ENCODE measurements at regions not wholly inside any gene's neighbourhood (a gene's known extent, or its start where the extent isn't known, plus 50 kb on each side); places are given as distances from the start of the nearest gene placed in this dataset.

GRCh38 chr10:62666275-62666674, 138.2 kb upstream of the ADO start:
- no peak overlapping the region for H3K27ac Mint-ChIP-seq

GRCh38 chr10:62669341-62669740, 135.2 kb upstream of the ADO start:
- H3K27me3 Mint-ChIP-seq (ENCODE audit: insufficient read depth, low read depth), result peaks cover 8% of the 10 kb centered on the region
- no peak for DNase-seq (ENCODE audit: low spot score)

More at GRCh38 chr10:62666275-62666674, 138.2 kb upstream of the ADO start:
- Histone ChIP-seq H3K4me2 (no peak overlapping the region), H3K27me3 (no peaks in the 10 kb centered on the region), H3F3A (ENCODE audit: low read depth) (no peaks in the 10 kb centered on the region), H3K4me3 (no peak overlapping the region), H3K9ac (no peak overlapping the region), H3K9me3 (ENCODE audit: low read depth) (no peaks in the 10 kb centered on the region), H4K20me1 (ENCODE audit: low read depth) (no peaks in the 10 kb centered on the region), H3K4me1 (no peaks in the 10 kb centered on the region), H3K36me3 (no peaks in the 10 kb centered on the region), H3K79me2 (ENCODE audit: low read depth) (no peaks in the 10 kb centered on the region), H3K27ac (no peak overlapping the region), H2AFZ (replicated peaks) (no peak overlapping the region)
- Mint-ChIP-seq H3K27me3 (ENCODE audit: insufficient read depth, low read depth) (peaks cover 9% of the 10 kb centered on the region), H3K36me3 (no peaks in the 10 kb centered on the region), H3K4me1 (no peaks in the 10 kb centered on the region), H3K4me3 (no peak overlapping the region), H3K9me3 (peaks cover 5% of the 10 kb centered on the region)
- TF ChIP-seq CTCF (IDR thresholded peaks at IDR 0.05) (no peak), EZH2 (IDR thresholded peaks at IDR 0.05) (no peak), EZH2phosphoT487 (IDR thresholded peaks at IDR 0.05) (no peak)
- DNase-seq (ENCODE audit: low spot score), result no peak

GRCh38 chr10:62671104-62671503, 133.4 kb upstream of the ADO start:
- Histone ChIP-seq H3K79me2 (ENCODE audit: low read depth) (no peaks in the 10 kb centered on the region), H3K4me2 (no peak overlapping the region), H3K27me3 (no peaks in the 10 kb centered on the region), H3K9ac (no peak overlapping the region), H4K20me1 (ENCODE audit: low read depth) (no peaks in the 10 kb centered on the region), H2AFZ (replicated peaks) (no peak overlapping the region), H3K27ac (no peak overlapping the region), H3K4me1 (no peaks in the 10 kb centered on the region), H3F3A (ENCODE audit: low read depth) (no peaks in the 10 kb centered on the region), H3K4me3 (no peak overlapping the region), H3K9me3 (ENCODE audit: low read depth) (no peaks in the 10 kb centered on the region), H3K36me3 (no peaks in the 10 kb centered on the region)
- H3K27me3 Mint-ChIP-seq (ENCODE audit: insufficient read depth, low read depth), result peaks cover 6% of the 10 kb centered on the region
- TF ChIP-seq EZH2phosphoT487 (IDR thresholded peaks at IDR 0.05), result no peak
- no peak for TF ChIP-seq EZH2 (IDR thresholded peaks at IDR 0.05)
- TF ChIP-seq CTCF (IDR thresholded peaks at IDR 0.05), result no peak
- no peaks in the 10 kb centered on the region for H3K36me3 Mint-ChIP-seq
- H3K4me1 Mint-ChIP-seq, result no peaks in the 10 kb centered on the region
- DNase-seq (ENCODE audit: low spot score), result no peak
- no peak overlapping the region for H3K4me3 Mint-ChIP-seq
- H3K9me3 Mint-ChIP-seq, result no peaks in the 10 kb centered on the region
- no peak overlapping the region for H3K27ac Mint-ChIP-seq

More at GRCh38 chr10:62669341-62669740, 135.2 kb upstream of the ADO start:
- no peaks in the 10 kb centered on the region for H3K4me1 ChIP-seq
- no peak overlapping the region for H2AFZ ChIP-seq (replicated peaks)
- H3K9ac ChIP-seq, result no peak overlapping the region
- Mint-ChIP-seq H3K9me3 (no peaks in the 10 kb centered on the region), H3K4me1 (no peaks in the 10 kb centered on the region), H3K4me3 (no peak overlapping the region), H3K36me3 (no peaks in the 10 kb centered on the region), H3K27ac (no peak overlapping the region)
- no peaks in the 10 kb centered on the region for H3K9me3 ChIP-seq (ENCODE audit: low read depth)
- H4K20me1 ChIP-seq (ENCODE audit: low read depth), result no peaks in the 10 kb centered on the region
- no peaks in the 10 kb centered on the region for H3F3A ChIP-seq (ENCODE audit: low read depth)
- TF ChIP-seq EZH2 (IDR thresholded peaks at IDR 0.05) (no peak), CTCF (IDR thresholded peaks at IDR 0.05) (no peak), EZH2phosphoT487 (IDR thresholded peaks at IDR 0.05) (no peak)
- H3K36me3 ChIP-seq, result no peaks in the 10 kb centered on the region
- no peak overlapping the region for H3K4me2 ChIP-seq
- no peak overlapping the region for H3K4me3 ChIP-seq
- no peaks in the 10 kb centered on the region for H3K79me2 ChIP-seq (ENCODE audit: low read depth)
- no peak overlapping the region for H3K27ac ChIP-seq
- no peaks in the 10 kb centered on the region for H3K27me3 ChIP-seq

All from neural progenitor cell (in vitro differentiated cells).